HepG2 (cell line): ENCODE measurements at regions not wholly inside any gene's neighbourhood (a gene's known extent, or its start where the extent isn't known, plus 50 kb on each side); places are given as distances from the start of the nearest gene placed in this dataset.

Source experiments
- ESRRA ChIP-seq: sonication (generic); formaldehyde crosslinking; IDR thresholded peaks from 2 replicates; pipeline ENCODE4 v1.5.1; 2020; ENCODE audit warnings: mild to moderate bottlenecking, low read depth, missing genetic modification reagents
- FOXM1 ChIP-seq: sonication (generic); formaldehyde crosslinking; IDR thresholded peaks from 2 replicates; pipeline ENCODE4 v1.5.0; 2020; ENCODE audit warnings: missing genetic modification reagents
- MAFK ChIP-seq, 2 experiments: IDR thresholded peaks in 1 of 2; conservative IDR thresholded peaks in 1 of 2; 2 replicates each; pipeline ENCODE4 v1.6.1; 2011; ENCODE audit warnings: improper control_type of control experiment in 2 of 2, low read length in 2 of 2
- NR2F6 ChIP-seq, 2 experiments: IDR thresholded peaks; 2 replicates each; pipeline ENCODE4 v1.6.1; 2016; ENCODE audit warnings: antibody characterized with exemption in 1 of 2, mild to moderate bottlenecking in 1 of 2
- SP2 ChIP-seq: sonication (generic); formaldehyde crosslinking; IDR thresholded peaks from 2 replicates; pipeline ENCODE4 v1.5.1; 2020; ENCODE audit warnings: mild to moderate bottlenecking, missing genetic modification reagents
- TCF7 ChIP-seq: sonication (generic); IDR thresholded peaks from 2 replicates; pipeline ENCODE4 v1.6.1; 2016; ENCODE audit warnings: antibody characterized with exemption, low read depth
- TP53 ChIP-seq: sonication (generic); formaldehyde crosslinking; conservative IDR thresholded peaks from 2 replicates; pipeline ENCODE4 v1.4.0; 2020; ENCODE audit warnings: missing genetic modification reagents
- ZFP36 ChIP-seq: fragments of 150-350 bp; IDR thresholded peaks from 2 replicates; pipeline ENCODE4 v1.6.1; 2018; ENCODE audit warnings: borderline replicate concordance, low read length, low read depth; ENCODE audit not compliant: partially characterized antibody
- ZKSCAN8 ChIP-seq: IDR thresholded peaks from 2 replicates; pipeline ENCODE4 v1.6.1; 2016; ENCODE audit warnings: borderline replicate concordance, missing genetic modification reagents, missing compliant biosample characterization
- ZNF143 ChIP-seq: sonication (generic); formaldehyde crosslinking; IDR thresholded peaks from 2 replicates; pipeline ENCODE4 v1.4.0; 2020; ENCODE audit warnings: missing genetic modification reagents
- ZNF24 ChIP-seq: fragments of 450-650 bp; IDR thresholded peaks from 2 replicates; pipeline ENCODE4 v1.6.1; 2017; ENCODE audit warnings: antibody characterized with exemption, mild to moderate bottlenecking
- ZNF33B ChIP-seq: sonication (generic); formaldehyde crosslinking; IDR thresholded peaks from 2 replicates; pipeline ENCODE4 v1.5.1; 2020; ENCODE audit warnings: mild to moderate bottlenecking, missing genetic modification reagents
- TF ChIP-seq, protein P1 (sequence below): sonication (generic); formaldehyde crosslinking; IDR thresholded peaks from 2 replicates; pipeline ENCODE4 v1.5.0; 2020; ENCODE audit warnings: mild to moderate bottlenecking, missing genetic modification reagents
- TF ChIP-seq, protein P2 (sequence below): sonication (generic); formaldehyde crosslinking; IDR thresholded peaks from 2 replicates; pipeline ENCODE4 v1.5.0; 2020; ENCODE audit warnings: mild to moderate bottlenecking, missing genetic modification reagents, moderate library complexity

DNA sequence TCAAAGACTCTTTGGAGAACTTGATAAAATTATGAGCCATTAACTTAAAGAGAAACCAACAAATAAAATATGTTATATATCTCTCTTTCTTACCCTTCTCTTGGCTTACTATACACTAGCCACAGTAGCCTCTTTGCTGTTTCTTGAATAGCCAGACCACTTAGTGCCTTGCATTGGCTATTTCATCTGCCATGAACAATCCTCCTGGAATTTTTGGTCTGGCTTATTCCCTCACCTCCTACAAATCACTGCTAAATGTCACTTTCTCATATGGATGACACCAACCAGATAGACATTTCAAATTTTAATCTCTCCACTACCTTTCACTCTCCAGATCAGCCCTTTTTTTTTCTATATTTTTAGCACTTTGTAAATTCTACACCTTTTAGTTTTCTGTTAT lies 1581.7 kb downstream of the EFNA5 start:
- TF ChIP-seq TP53 (CRISPR knock-in tag): no peak
- TF ChIP-seq, protein P1, sequence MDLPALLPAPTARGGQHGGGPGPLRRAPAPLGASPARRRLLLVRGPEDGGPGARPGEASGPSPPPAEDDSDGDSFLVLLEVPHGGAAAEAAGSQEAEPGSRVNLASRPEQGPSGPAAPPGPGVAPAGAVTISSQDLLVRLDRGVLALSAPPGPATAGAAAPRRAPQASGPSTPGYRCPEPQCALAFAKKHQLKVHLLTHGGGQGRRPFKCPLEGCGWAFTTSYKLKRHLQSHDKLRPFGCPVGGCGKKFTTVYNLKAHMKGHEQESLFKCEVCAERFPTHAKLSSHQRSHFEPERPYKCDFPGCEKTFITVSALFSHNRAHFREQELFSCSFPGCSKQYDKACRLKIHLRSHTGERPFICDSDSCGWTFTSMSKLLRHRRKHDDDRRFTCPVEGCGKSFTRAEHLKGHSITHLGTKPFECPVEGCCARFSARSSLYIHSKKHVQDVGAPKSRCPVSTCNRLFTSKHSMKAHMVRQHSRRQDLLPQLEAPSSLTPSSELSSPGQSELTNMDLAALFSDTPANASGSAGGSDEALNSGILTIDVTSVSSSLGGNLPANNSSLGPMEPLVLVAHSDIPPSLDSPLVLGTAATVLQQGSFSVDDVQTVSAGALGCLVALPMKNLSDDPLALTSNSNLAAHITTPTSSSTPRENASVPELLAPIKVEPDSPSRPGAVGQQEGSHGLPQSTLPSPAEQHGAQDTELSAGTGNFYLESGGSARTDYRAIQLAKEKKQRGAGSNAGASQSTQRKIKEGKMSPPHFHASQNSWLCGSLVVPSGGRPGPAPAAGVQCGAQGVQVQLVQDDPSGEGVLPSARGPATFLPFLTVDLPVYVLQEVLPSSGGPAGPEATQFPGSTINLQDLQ (CRISPR knock-in tag): no peak
- no peak for TF ChIP-seq ZNF24
- TF ChIP-seq, protein P2, sequence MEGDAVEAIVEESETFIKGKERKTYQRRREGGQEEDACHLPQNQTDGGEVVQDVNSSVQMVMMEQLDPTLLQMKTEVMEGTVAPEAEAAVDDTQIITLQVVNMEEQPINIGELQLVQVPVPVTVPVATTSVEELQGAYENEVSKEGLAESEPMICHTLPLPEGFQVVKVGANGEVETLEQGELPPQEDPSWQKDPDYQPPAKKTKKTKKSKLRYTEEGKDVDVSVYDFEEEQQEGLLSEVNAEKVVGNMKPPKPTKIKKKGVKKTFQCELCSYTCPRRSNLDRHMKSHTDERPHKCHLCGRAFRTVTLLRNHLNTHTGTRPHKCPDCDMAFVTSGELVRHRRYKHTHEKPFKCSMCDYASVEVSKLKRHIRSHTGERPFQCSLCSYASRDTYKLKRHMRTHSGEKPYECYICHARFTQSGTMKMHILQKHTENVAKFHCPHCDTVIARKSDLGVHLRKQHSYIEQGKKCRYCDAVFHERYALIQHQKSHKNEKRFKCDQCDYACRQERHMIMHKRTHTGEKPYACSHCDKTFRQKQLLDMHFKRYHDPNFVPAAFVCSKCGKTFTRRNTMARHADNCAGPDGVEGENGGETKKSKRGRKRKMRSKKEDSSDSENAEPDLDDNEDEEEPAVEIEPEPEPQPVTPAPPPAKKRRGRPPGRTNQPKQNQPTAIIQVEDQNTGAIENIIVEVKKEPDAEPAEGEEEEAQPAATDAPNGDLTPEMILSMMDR: no peak
- TF ChIP-seq ZNF33B: no peak
- no peak for TF ChIP-seq ZFP36
- TF ChIP-seq ZKSCAN8 (CRISPR knock-in tag): no peak
- TF ChIP-seq SP2 (CRISPR knock-in tag): no peak
- TF ChIP-seq NR2F6 (IDR thresholded peaks at IDR 0.05): no peak
- no peak for TF ChIP-seq NR2F6 (CRISPR knock-in tag; IDR thresholded peaks at IDR 0.05)
- TF ChIP-seq ZNF143 (CRISPR knock-in tag): no peak
- TF ChIP-seq FOXM1 (CRISPR knock-in tag): no peak
- TF ChIP-seq MAFK (conservative IDR thresholded peaks at IDR 0.05 in 1 of 2, IDR thresholded peaks at IDR 0.05 in 1 of 2; ENCODE audit: low read length in 2 of 2): no peak
- no peak for TF ChIP-seq TCF7
- no peak for TF ChIP-seq ESRRA (CRISPR knock-in tag)
